GM12878 (cell line): ENCODE measurements at regions not wholly inside any gene's neighbourhood (a gene's known extent, or its start where the extent isn't known, plus 50 kb on each side); places are given as distances from the start of the nearest gene placed in this dataset.

ENCODE experiments used
- ATAC-seq: fragments of 200-7000 bp; cut with Tn5 transposase; 3 replicates; pipeline ENCODE4 v1.9.1; 2020; ENCODE audit warnings: mild to moderate bottlenecking, moderate library complexity
- BruUV-seq: library from RNA; stranded (reverse); fragments of 400-500 nt; replicated peaks from 2 replicates; lab custom pipeline; 2021; lab: Mats Ljungman, UMichigan
- CTCF ChIA-PET: fragments of 300-600 bp; sonication (Branson Sonifier 250); formaldehyde crosslinking; extraction: SDS; loops from one replicate; lab custom pipeline; 2021; ENCODE audit warnings: inconsistent platforms; lab: Yijun Ruan, JAX
- POLR2A ChIA-PET: fragments of 350-600 bp; formaldehyde crosslinking; extraction: SDS; loops from one replicate; lab custom pipeline; 2021; ENCODE audit warnings: inconsistent platforms; lab: Charles Lee
- RAD21 ChIA-PET: fragments of 300-600 bp; sonication (Branson Sonifier 250); formaldehyde crosslinking; loops from one replicate; lab custom pipeline; 2023; ENCODE audit warnings: antibody characterized with exemption; ENCODE audit not compliant: unreplicated experiment; lab: Charles Lee
- SMC1A ChIA-PET: fragments of 300-600 bp; sonication (Branson Sonifier 250); formaldehyde crosslinking; loops from one replicate; lab custom pipeline; 2023; ENCODE audit not compliant: unreplicated experiment, uncharacterized antibody; lab: Charles Lee
- DNase-seq: peaks from one replicate; pipeline ENCODE4 v3.0.0-alpha.2; 2011; ENCODE audit warnings: low read depth, low spot score
- FAIRE-seq: peaks from 3 replicates; lab custom pipeline; 2011; peaks lifted over from hg19 to GRCh38; lab: Jason Lieb, UNC
- H2AFZ ChIP-seq: 2 replicates; pipeline ENCODE4 v1.6.0; 2011; ENCODE audit warnings: low read depth, low read length, control low read depth; ENCODE audit not compliant: control insufficient read depth
- H3K27ac ChIP-seq: 2 replicates; pipeline ENCODE4 v1.5.1; 2011; ENCODE audit warnings: control low read depth; ENCODE audit not compliant: control insufficient read depth, insufficient read depth
- H3K27me3 ChIP-seq, 2 experiments: replicated peaks in 1 of 2; 2 replicates each; pipeline versions ENCODE4 v1.6.0 to v1.6.1; 2011; ENCODE audit warnings: low read length in 1 of 2; ENCODE audit not compliant: control insufficient read depth in 2 of 2, insufficient read depth in 2 of 2
- H3K36me3 ChIP-seq, 2 experiments: 2 replicates each; pipeline ENCODE4 v1.5.1; 2011; ENCODE audit warnings: low read length in 1 of 2; ENCODE audit not compliant: control insufficient read depth in 2 of 2, insufficient read depth in 2 of 2
- H3K4me1 ChIP-seq: 2 replicates; pipeline ENCODE4 v1.6.1; 2011; ENCODE audit warnings: mild to moderate bottlenecking, low read length, moderate library complexity, mixed read lengths; ENCODE audit not compliant: control insufficient read depth, insufficient read depth
- H3K4me2 ChIP-seq: 2 replicates; pipeline ENCODE4 v1.6.0; 2011; ENCODE audit warnings: control low read depth; ENCODE audit not compliant: control insufficient read depth, insufficient read depth
- H3K4me3 ChIP-seq: fragments of 200-600 bp; sonication (generic); 2 replicates; pipeline ENCODE4 v1.5.1; 2016
- H3K79me2 ChIP-seq: 2 replicates; pipeline ENCODE4 v1.6.0; 2011; ENCODE audit warnings: low read length; ENCODE audit not compliant: control insufficient read depth, insufficient read depth
- H3K9ac ChIP-seq: 2 replicates; pipeline ENCODE4 v1.8.0; 2011; ENCODE audit warnings: low read length, control low read depth, mixed read lengths; ENCODE audit not compliant: control insufficient read depth, insufficient read depth
- H3K9me3 ChIP-seq: replicated peaks from 3 replicates; pipeline ENCODE4 v1.5.1; 2011; ENCODE audit warnings: mild to moderate bottlenecking, low read length; ENCODE audit not compliant: control insufficient read depth, insufficient read depth
- H4K20me1 ChIP-seq: 2 replicates; pipeline ENCODE4 v1.6.0; 2011; ENCODE audit not compliant: control insufficient read depth, insufficient read depth
- CBFB ChIP-seq: IDR thresholded peaks from 2 replicates; pipeline ENCODE4 v1.6.1; 2016; ENCODE audit warnings: antibody characterized with exemption, low read depth
- CHD1 ChIP-seq: IDR thresholded peaks from 2 replicates; pipeline ENCODE4 v1.6.1; 2012; ENCODE audit warnings: low read depth, low read length, improper control_type of control experiment
- NR2C1 ChIP-seq: fragments of 450-650 bp; IDR thresholded peaks from 2 replicates; pipeline ENCODE4 v1.6.1; 2017; ENCODE audit warnings: antibody characterized with exemption, mild to moderate bottlenecking, moderate library complexity
- NR2F1 ChIP-seq: fragments of 450-650 bp; conservative IDR thresholded peaks from 2 replicates; pipeline ENCODE4 v1.6.1; 2017; ENCODE audit warnings: mild to moderate bottlenecking
- POLR2A ChIP-seq: IDR thresholded peaks from 2 replicates; pipeline ENCODE4 v1.6.1; 2011; ENCODE audit warnings: low read depth, mild to moderate bottlenecking, low read length
- SKIL ChIP-seq: fragments of 450-650 bp; IDR thresholded peaks from 2 replicates; pipeline ENCODE4 v1.6.1; 2017; ENCODE audit warnings: mild to moderate bottlenecking, low read depth, inconsistent platforms; ENCODE audit not compliant: poor library complexity, severe bottlenecking
- SMAD5 ChIP-seq: IDR thresholded peaks from 2 replicates; pipeline ENCODE4 v1.6.1; 2016; ENCODE audit warnings: antibody characterized with exemption, low read depth
- SMC3 ChIP-seq: IDR thresholded peaks from 2 replicates; pipeline ENCODE4 v1.6.1; 2011; ENCODE audit warnings: low read length, improper control_type of control experiment, borderline replicate concordance
- SUPT20H ChIP-seq: IDR thresholded peaks from 2 replicates; pipeline ENCODE4 v1.6.1; 2011; ENCODE audit warnings: low read depth, mild to moderate bottlenecking, low read length, moderate library complexity, borderline replicate concordance; ENCODE audit not compliant: control insufficient read depth
- WGBS: methylation state at CpG from one replicate; pipeline ENCODE4 v1.1.6; 2016; ENCODE audit warnings: low lambda C conversion rate; ENCODE audit not compliant: insufficient replicate concordance, insufficient coverage; ENCODE audit errors: missing lambda C conversion rate; 5-methylcytosine and 5-hydroxymethylcytosine counted together
- in situ Hi-C: fragments of 300-500 bp; cut with MboI; formaldehyde crosslinking; loops from 9 replicates; pipeline ENCODE4 v1.14.3; 2018; ENCODE audit warnings: mixed read lengths
- intact Hi-C: fragments of 100-400 bp; cut with micrococcal nuclease; formaldehyde crosslinking; loops from one replicate; pipeline ENCODE4 v1.14.2; 2022; ENCODE audit not compliant: unreplicated experiment
- TF ChIP-seq, protein P1 (sequence below): fragments of 450-650 bp; IDR thresholded peaks from 2 replicates; pipeline ENCODE4 v1.6.1; 2018; ENCODE audit warnings: borderline replicate concordance, mild to moderate bottlenecking; ENCODE audit not compliant: partially characterized antibody
- TF ChIP-seq, protein P2 (sequence below): IDR thresholded peaks from 2 replicates; pipeline ENCODE4 v1.6.1; 2012; ENCODE audit warnings: improper control_type of control experiment, low read depth, low read length; ENCODE audit not compliant: insufficient replicate concordance

DNA sequence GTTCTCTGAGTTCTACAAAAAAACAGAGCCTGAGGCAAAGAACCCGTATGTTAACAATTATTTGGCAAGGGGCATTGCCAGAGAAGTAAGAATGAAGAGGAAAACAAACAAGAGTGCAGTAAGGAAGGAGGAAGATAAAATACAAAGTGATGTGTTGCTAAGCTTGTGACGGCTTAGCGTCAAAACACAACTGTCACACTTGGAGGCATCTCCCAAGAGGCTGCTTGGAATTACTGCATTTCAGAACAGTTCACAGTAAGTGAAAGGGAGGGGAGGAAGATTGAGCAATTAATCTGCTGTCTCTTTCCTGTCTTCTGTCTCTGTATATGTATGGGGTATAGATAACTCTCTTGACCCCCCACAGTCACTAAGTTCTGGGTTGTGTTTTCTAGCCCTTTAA lies 1017.0 kb upstream of the TMPRSS15 start:
- ChIA-PET SMC1A (no interaction called here), CTCF (no interaction called here)
- no peak for FAIRE-seq
- BruUV-seq = no TSS peak
- no peak for DNase-seq
- no peaks in the 10 kb centered on the region for H3K79me2 ChIP-seq
- no peak overlapping the region for H3K9ac ChIP-seq
- H3K4me2 ChIP-seq = no peak overlapping the region
- TF ChIP-seq CHD1 = no peak
- TF ChIP-seq NR2C1 = no peak
- TF ChIP-seq CBFB = no peak
- no peak for TF ChIP-seq SUPT20H
- no peak for TF ChIP-seq POLR2A
- TF ChIP-seq, protein P1, sequence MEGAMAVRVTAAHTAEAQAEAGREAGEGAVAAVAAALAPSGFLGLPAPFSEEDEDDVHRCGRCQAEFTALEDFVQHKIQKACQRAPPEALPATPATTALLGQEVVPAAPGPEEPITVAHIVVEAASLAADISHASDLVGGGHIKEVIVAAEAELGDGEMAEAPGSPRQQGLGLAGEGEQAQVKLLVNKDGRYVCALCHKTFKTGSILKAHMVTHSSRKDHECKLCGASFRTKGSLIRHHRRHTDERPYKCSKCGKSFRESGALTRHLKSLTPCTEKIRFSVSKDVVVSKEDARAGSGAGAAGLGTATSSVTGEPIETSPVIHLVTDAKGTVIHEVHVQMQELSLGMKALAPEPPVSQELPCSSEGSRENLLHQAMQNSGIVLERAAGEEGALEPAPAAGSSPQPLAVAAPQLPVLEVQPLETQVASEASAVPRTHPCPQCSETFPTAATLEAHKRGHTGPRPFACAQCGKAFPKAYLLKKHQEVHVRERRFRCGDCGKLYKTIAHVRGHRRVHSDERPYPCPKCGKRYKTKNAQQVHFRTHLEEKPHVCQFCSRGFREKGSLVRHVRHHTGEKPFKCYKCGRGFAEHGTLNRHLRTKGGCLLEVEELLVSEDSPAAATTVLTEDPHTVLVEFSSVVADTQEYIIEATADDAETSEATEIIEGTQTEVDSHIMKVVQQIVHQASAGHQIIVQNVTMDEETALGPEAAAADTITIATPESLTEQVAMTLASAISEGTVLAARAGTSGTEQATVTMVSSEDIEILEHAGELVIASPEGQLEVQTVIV = no peak
- TF ChIP-seq SMC3 = no peak
- no peak for TF ChIP-seq NR2F1
- TF ChIP-seq SKIL = no peak
- TF ChIP-seq, protein P2, sequence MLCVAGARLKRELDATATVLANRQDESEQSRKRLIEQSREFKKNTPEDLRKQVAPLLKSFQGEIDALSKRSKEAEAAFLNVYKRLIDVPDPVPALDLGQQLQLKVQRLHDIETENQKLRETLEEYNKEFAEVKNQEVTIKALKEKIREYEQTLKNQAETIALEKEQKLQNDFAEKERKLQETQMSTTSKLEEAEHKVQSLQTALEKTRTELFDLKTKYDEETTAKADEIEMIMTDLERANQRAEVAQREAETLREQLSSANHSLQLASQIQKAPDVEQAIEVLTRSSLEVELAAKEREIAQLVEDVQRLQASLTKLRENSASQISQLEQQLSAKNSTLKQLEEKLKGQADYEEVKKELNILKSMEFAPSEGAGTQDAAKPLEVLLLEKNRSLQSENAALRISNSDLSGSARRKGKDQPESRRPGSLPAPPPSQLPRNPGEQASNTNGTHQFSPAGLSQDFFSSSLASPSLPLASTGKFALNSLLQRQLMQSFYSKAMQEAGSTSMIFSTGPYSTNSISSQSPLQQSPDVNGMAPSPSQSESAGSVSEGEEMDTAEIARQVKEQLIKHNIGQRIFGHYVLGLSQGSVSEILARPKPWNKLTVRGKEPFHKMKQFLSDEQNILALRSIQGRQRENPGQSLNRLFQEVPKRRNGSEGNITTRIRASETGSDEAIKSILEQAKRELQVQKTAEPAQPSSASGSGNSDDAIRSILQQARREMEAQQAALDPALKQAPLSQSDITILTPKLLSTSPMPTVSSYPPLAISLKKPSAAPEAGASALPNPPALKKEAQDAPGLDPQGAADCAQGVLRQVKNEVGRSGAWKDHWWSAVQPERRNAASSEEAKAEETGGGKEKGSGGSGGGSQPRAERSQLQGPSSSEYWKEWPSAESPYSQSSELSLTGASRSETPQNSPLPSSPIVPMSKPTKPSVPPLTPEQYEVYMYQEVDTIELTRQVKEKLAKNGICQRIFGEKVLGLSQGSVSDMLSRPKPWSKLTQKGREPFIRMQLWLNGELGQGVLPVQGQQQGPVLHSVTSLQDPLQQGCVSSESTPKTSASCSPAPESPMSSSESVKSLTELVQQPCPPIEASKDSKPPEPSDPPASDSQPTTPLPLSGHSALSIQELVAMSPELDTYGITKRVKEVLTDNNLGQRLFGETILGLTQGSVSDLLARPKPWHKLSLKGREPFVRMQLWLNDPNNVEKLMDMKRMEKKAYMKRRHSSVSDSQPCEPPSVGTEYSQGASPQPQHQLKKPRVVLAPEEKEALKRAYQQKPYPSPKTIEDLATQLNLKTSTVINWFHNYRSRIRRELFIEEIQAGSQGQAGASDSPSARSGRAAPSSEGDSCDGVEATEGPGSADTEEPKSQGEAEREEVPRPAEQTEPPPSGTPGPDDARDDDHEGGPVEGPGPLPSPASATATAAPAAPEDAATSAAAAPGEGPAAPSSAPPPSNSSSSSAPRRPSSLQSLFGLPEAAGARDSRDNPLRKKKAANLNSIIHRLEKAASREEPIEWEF = no peak
- no peak for TF ChIP-seq SMAD5
- TF ChIP-seq, all 136 proteins: peak for 0
- Histone ChIP-seq H4K20me1 (no peaks in the 10 kb centered on the region), H3K36me3 (no peaks in the 10 kb centered on the region), H3K4me3 (no peak overlapping the region), H3K9me3 (no peaks in the 10 kb centered on the region; the same call in 2 of the 3 replicates), H3K27me3 (no peaks in the 10 kb centered on the region), H3K27ac (no peak overlapping the region), H3K4me1 (no peaks in the 10 kb centered on the region), H2AFZ (no peak overlapping the region)
- intact Hi-C loops (no loop called here), in situ Hi-C loops (no loop called here)
- POLR2A ChIA-PET = no interaction called here
- ATAC-seq = no peak
- RAD21 ChIA-PET = no interaction called here
- WGBS = 32% methylated on average over 3 of the region's 3 CpGs
